GM19043 (cell line): ENCODE measurements at regions not wholly inside any gene's neighbourhood (a gene's known extent, or its start where the extent isn't known, plus 50 kb on each side); places are given as distances from the start of the nearest gene placed in this dataset.

Experiments used
- ATAC-seq: cut with Tn5 transposase; IDR thresholded peaks from one replicate; pipeline ENCODE4 v1.9.1; 2021; ENCODE audit warnings: low read depth; ENCODE audit not compliant: unreplicated experiment

- no peak for ATAC-seq
Observed at GRCh38 chr2:219765231-219765911, 137.9 kb downstream of the SLC4A3 start.

DNA sequence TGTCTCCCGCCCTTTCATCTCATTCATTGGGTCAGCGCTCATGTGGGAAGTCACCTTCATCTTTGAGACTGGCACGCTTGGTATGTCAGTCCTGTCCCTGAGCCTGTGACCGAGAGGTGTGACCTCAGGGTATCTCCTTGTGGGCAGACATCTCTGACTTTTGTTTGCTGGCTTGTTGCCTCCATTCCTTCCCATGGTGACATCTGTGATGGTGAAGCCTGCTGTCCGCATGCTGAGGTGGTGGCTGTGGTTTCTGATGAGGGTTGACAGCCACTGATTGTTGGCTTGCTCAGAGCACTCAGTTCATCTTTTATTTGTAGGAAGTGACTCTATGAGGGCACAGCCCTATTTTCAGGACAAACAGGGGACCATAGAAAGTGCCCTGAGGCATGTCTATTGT, 139.2 kb downstream of the SLC4A3 start:
- no peak for ATAC-seq

GRCh38 chr2:219769090-219769910, 141.9 kb downstream of the SLC4A3 start:
- ATAC-seq, result no peak

DNA sequence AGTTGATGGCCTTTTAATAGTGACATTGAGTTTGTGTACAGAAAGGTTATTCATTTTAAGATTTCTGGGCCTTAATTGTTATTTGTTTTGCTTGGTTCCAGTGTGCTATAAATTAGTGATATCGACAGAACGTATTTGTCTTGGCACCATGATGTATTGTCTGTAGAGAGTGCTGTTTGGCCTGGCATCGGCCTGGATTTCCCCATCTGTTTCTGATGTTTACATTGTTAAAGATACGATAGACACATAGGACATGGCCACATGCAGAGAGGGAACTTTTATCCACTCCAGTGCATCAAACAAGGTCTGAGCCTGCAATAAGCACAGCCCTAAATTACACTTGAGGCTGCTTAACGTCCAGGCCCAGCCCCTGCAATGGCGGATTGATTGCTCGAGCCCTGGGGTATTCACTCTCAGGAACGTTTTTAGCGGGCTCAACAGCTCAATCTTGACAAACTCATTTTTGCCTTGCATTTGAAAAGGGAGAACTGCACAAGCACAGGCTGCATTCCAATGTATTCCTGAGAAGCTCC, 144.7 kb downstream of the SLC4A3 start:
- no peak for ATAC-seq

GRCh38 chr2:219772697-219773096, 145.3 kb downstream of the SLC4A3 start:
- ATAC-seq, result no peak

DNA sequence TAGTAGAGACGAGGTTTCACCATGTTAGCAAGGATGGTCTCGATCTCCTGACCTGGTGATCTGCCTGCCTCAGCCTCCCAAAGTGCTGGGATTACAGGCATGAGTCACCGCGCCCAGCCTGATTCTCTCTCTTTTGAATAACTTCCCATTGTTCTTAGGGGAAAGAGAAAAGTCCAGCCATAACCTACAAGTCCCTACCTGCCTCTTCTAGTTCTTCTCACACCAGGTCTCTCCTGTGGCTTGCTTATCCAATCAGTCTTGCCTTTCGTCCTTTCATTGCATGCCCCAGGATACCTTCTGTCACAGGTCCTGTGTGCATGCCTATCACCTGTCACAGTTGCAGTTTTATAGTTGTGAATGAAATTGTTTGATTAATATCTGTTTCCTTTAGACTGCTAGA, 148.1 kb downstream of the SLC4A3 start:
- ATAC-seq, result no peak

DNA sequence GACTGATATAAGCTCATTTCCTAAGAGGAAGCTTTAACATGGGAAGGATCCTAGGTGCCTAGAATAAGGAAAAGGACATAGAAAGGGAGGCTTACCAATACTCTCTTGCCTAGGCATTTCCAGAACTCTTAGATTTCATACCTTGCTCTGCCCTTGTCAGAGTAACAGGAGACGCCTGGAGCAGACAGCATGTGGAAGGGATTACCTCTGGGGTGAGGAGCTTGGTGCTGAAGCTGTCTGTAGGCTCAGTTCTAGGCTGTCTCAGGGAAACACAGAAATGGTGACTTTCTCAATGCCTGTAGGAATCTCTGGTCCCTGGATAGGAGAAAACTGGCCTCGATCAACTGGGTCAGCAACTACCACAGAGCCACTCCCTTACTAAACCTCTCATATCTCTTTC, 150.0 kb downstream of the SLC4A3 start:
- no peak for ATAC-seq

- ATAC-seq, result no peak
Observed at GRCh38 chr2:219778189-219778588, 150.8 kb downstream of the SLC4A3 start.

DNA sequence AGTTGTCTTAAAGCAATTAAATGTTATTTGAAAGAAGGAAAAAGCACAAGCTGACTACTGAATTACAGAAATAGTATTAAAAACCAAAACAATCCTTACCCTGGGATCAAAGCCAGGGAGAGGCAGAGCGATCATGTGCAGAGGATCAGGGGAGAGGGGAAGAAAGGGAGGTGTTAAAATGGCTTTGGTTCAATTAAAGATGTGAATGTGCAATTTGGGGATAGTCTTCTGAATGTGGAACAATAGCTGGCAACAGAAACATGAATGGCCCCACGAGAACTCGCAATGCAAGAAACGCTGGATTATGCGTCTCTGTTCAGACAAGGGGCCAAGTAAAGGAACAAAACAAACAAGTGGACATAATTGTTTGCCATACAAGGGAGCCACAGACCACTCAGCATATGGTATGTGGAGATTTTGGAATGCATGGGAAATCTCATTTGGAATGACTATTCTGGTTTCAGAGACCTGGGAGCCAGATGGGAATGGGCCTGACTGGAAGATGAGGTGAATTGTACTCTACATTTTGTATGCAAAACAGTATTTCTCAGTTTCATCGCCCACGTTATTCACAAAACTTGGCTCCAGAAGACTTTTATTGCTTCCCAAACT, 155.4 kb downstream of the SLC4A3 start:
- ATAC-seq, result no peak

DNA sequence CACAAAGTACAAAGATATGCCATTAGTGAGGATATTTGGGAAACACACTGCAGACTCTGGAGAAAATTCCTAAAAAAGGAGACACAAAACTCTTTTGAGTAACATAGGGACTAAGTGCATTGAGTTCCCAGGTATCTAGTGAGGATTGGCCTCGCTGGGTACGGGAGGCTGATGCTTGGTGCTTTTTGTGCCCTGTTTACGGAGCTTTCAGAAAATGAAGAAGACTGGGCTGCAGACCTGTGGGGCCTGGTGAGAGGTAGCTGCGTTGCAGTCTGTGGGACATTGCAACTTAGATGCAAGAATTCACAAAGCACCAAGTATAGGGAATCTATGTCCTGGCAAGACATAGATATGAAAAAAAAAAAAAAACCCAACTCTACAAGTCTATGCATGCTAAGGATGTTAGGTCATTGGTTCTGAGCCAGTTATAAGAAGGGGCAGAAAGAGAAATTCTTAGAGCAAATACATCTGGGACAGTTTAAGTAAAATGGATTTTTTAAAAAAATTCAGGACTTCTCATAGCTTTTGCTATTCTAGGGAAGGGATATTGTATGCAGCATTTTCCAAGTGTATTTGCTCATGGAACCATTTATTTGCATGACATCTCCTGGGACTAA, 156.0 kb downstream of the SLC4A3 start:
- ATAC-seq, result no peak

GRCh38 chr2:219784178-219784577, 156.7 kb downstream of the SLC4A3 start:
- ATAC-seq, result no peak

DNA sequence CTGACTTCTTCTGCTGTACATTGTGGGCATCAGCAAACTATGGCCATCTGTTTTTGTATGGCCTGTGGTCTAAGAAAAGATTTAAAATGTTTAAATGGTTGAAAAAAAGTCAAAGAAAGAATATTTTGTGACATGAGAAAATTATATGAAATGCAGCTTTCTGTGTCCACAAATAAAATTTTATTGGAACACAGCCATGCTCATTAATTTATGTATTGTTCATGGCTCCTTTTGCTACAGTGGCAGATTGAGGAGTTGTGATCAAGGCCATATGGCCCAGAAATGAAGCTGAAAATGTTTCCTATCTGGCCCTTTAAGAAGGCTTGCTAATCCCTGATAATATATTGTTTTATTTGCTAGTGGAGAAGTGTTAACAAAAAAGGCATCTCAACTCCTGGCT, 162.0 kb downstream of the SLC4A3 start:
- no peak for ATAC-seq

GRCh38 chr2:219792446-219792845, 165.0 kb downstream of the SLC4A3 start:
- ATAC-seq, result no peak

DNA sequence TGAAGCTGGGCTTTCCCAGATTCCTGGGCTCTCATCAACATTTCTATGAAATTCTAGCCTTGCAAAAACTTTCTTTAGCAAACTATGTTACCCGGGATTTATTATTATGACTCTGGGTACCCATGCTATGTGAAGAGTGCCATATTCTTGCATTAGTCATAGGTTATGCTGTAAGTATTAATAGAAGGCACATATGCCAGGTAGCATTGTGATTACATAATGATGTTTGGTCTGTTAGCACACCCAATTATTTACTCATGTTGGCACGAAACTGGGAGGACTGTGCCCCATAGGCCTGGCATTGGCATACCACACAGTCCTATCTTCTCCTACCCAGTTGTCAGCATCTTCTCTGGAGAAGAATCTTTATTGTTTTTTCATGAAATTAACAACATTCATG, 171.0 kb downstream of the SLC4A3 start:
- no peak for ATAC-seq

DNA sequence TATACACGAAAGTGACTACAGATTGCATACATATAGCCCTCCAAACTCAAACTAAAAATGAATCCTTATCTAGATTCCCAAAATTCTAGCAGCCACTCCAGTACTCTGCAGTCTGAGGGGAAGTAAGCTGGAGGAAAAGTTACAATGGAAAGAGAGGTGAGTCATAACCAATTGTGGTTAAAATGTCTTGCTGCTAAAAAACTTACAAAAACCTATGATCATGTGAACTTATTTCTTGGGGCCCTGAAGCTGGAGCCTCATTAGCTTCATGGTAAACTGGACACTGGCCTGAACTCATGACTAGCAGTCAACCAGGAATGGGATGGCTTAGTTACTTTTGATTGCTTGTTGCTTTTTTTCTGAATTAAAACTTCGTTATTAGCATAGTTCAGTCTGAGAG, 175.9 kb downstream of the SLC4A3 start:
- no peak for ATAC-seq

- ATAC-seq, result no peak
Observed at GRCh38 chr2:219810895-219811294, 183.5 kb downstream of the SLC4A3 start.

DNA sequence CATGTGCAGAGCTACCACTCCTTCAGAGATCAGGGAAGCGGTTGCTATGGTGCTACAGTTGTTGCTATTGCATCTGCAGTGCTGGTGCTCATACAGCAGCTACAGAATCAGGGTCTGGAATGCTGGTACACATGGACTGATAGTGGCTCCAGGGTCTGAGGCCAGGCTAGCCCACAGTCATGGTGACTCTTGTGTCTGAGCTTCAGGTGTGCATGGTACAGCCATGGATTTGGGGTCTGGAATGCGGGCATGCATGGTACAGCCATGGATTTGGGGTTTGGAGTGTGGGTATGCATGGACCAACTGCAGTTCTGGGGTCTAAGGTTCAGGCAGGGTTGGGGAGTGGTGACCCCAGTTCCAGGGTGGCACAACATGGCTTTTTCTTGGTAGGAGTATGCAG, 185.2 kb downstream of the SLC4A3 start:
- no peak for ATAC-seq

DNA sequence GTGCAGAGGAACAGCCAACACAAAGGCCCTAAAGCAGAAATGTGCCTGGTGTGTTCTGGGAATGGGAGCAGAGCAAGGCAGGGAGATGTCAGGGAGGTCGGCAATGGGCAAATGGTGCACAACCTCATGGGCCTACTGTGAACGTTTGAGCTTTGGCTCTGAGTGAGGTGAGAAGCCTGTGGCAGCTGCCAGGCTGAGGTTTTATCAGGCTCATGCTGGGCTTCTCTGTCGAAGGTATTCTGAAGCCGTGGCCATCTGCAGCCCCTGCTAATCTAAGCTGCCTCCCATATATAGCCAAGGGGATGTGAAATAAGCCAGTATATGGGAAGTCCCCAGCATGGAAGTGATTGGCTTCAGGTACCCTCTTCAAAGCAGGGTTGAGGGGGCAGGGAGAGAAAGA, 193.3 kb downstream of the SLC4A3 start:
- ATAC-seq, result no peak

DNA sequence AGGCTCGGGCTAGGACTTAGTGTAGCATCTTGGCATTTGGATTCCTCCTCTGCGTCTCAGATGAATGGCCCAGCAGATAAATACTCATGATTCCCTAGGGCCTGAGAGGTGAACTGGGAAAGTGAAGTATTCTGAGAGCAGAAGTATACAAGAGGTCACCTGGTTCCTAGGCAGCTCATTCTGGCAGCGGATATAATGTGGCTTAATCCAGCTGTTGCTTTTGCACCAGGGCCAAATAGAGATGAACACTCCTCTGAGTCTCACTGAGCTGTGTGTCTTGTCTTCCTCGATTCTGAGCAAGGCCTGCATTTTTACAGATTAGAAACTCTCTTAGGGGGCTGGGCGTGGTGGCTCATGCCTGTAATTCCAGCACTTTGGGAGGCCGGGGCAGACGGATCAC, 196.1 kb downstream of the SLC4A3 start:
- no peak for ATAC-seq

DNA sequence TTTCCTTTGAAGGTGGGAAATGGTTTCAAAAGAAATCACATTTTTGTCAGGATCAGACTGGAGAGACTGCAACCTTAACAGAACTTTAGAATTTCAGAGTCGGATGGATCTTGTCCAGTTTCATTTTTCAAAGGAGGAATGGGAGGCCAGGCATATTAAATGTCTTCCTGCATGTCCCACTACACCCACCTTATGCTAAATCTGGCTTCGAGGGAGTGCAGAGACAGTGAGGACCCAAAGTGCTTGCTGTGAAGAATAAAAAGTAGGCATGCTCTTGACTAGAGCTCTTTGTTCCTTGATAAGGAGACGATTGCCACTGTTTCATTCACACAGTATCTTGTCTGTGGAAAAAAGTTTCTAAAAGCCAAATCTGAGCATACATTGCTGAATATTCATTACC, 197.6 kb downstream of the SLC4A3 start:
- no peak for ATAC-seq

DNA sequence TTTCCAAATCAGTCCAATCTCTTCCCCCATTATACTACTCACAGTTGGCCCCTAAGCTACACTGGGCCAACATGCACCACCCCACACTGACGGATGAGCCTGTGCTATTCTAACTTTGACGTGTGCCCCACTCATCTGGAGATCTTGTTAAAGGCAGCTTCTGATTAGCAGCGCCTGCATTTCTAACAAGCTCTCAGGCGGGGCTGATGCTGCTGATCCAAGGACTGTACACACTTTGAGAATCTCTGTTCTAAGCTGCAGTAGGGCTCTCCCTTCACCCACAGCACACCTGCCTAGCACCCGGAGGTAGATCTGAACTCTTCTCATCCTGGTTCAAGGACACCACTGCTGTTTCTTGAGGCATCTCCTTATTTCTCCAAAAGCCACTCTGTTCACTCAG, 200.7 kb downstream of the SLC4A3 start:
- ATAC-seq, result no peak
